Duodenal mucosa (tissue), 2 donors: ENCODE measurements at regions not wholly inside any gene's neighbourhood (a gene's known extent, or its start where the extent isn't known, plus 50 kb on each side); places are given as distances from the start of the nearest gene placed in this dataset.

Experiments used
- H3K27ac ChIP-seq: one replicate; pipeline ENCODE4 v1.7.0; 2013; ENCODE audit warnings: low read depth, low read length
- H3K27me3 ChIP-seq, 2 donors: one replicate each; pipeline ENCODE4 v1.7.0; 2013; ENCODE audit warnings: low read length in 2 of 2, control low read depth in 1 of 2; ENCODE audit not compliant: insufficient read depth in 2 of 2, control insufficient read depth in 1 of 2
- H3K36me3 ChIP-seq, 2 donors: one replicate each; pipeline ENCODE4 v1.7.0; 2013; ENCODE audit warnings: low read length in 2 of 2, control low read depth in 1 of 2; ENCODE audit not compliant: insufficient read depth in 2 of 2, control insufficient read depth in 1 of 2
- H3K4me1 ChIP-seq, 2 donors: one replicate each; pipeline ENCODE4 v1.7.0; 2013; ENCODE audit warnings: low read length in 2 of 2, control low read depth in 1 of 2; ENCODE audit not compliant: insufficient read depth in 2 of 2, control insufficient read depth in 1 of 2
- H3K4me3 ChIP-seq, 2 donors: one replicate each; pipeline ENCODE4 v1.7.0; 2013; ENCODE audit warnings: low read length in 2 of 2, low read depth in 1 of 2
- H3K9ac ChIP-seq, 2 donors: one replicate each; pipeline ENCODE4 v1.7.0; 2013; ENCODE audit warnings: low read length in 2 of 2, low read depth in 1 of 2
- H3K9me3 ChIP-seq, 2 donors: one replicate each; pipeline ENCODE4 v1.7.0; 2013; ENCODE audit warnings: low read length in 2 of 2, control low read depth in 1 of 2; ENCODE audit not compliant: control insufficient read depth in 1 of 2

GRCh38 chr12:24487606-24488005 is 461.3 kb downstream of the BCAT1 start:
- Histone ChIP-seq H3K4me3 (no peak overlapping the region), H3K4me1 (no peaks in the 10 kb centered on the region), H3K9ac (no peak overlapping the region), H3K9me3 (no peaks in the 10 kb centered on the region), H3K27me3 (no peaks in the 10 kb centered on the region), H3K27ac (no peak overlapping the region), H3K36me3 (no peaks in the 10 kb centered on the region)

GRCh38 chr12:24483732-24484131 is 465.2 kb downstream of the BCAT1 start:
- no peak overlapping the region for H3K9ac ChIP-seq
- no peak overlapping the region for H3K27ac ChIP-seq
- H3K27me3 ChIP-seq: no peaks in the 10 kb centered on the region
- no peaks in the 10 kb centered on the region for H3K9me3 ChIP-seq
- H3K4me1 ChIP-seq: no peaks in the 10 kb centered on the region
- H3K4me3 ChIP-seq: no peak overlapping the region
- H3K36me3 ChIP-seq: no peaks in the 10 kb centered on the region

- Histone ChIP-seq H3K27me3 (no peaks in the 10 kb centered on the region), H3K9me3 (no peaks in the 10 kb centered on the region), H3K4me1 (no peaks in the 10 kb centered on the region)
Measured at GRCh38 chr12:24482882-24483604, 465.9 kb downstream of the BCAT1 start.

GRCh38 chr12:24482044-24482443 is 466.9 kb downstream of the BCAT1 start:
- H3K4me3 ChIP-seq: no peak overlapping the region
- no peak overlapping the region for H3K27ac ChIP-seq
- no peaks in the 10 kb centered on the region for H3K27me3 ChIP-seq
- no peaks in the 10 kb centered on the region for H3K4me1 ChIP-seq
- H3K9me3 ChIP-seq: no peaks in the 10 kb centered on the region
- no peak overlapping the region for H3K9ac ChIP-seq
- no peaks in the 10 kb centered on the region for H3K36me3 ChIP-seq

More at GRCh38 chr12:24482882-24483604, 465.9 kb downstream of the BCAT1 start:
- no peak overlapping the region for H3K4me3 ChIP-seq
- no peaks in the 10 kb centered on the region for H3K36me3 ChIP-seq
- no peak overlapping the region for H3K27ac ChIP-seq
- H3K9ac ChIP-seq: no peak overlapping the region

GRCh38 chr12:24480766-24481449 is 468.0 kb downstream of the BCAT1 start:
- no peaks in the 10 kb centered on the region for H3K4me1 ChIP-seq
- H3K27ac ChIP-seq: no peak overlapping the region
- H3K27me3 ChIP-seq: no peaks in the 10 kb centered on the region
- no peak overlapping the region for H3K9ac ChIP-seq
- H3K36me3 ChIP-seq: no peaks in the 10 kb centered on the region
- no peaks in the 10 kb centered on the region for H3K9me3 ChIP-seq
- H3K4me3 ChIP-seq: no peak overlapping the region

GRCh38 chr12:24479131-24479530 is 469.8 kb downstream of the BCAT1 start:
- H3K36me3 ChIP-seq: no peaks in the 10 kb centered on the region
- no peak overlapping the region for H3K9ac ChIP-seq
- H3K27ac ChIP-seq: no peak overlapping the region
- H3K27me3 ChIP-seq: no peaks in the 10 kb centered on the region
- no peaks in the 10 kb centered on the region for H3K4me1 ChIP-seq
- H3K9me3 ChIP-seq: no peaks in the 10 kb centered on the region
- no peak overlapping the region for H3K4me3 ChIP-seq

- no peaks in the 10 kb centered on the region for H3K9me3 ChIP-seq
- no peaks in the 10 kb centered on the region for H3K36me3 ChIP-seq
- no peaks in the 10 kb centered on the region for H3K27me3 ChIP-seq
- H3K4me1 ChIP-seq: no peaks in the 10 kb centered on the region
- H3K27ac ChIP-seq: no peak overlapping the region
- no peak overlapping the region for H3K4me3 ChIP-seq
- no peak overlapping the region for H3K9ac ChIP-seq
Measured at GRCh38 chr12:24478254-24478653, 470.6 kb downstream of the BCAT1 start.

GRCh38 chr12:24476310-24476709 is 472.6 kb downstream of the BCAT1 start:
- Histone ChIP-seq H3K27ac (no peak overlapping the region), H3K9ac (no peak overlapping the region), H3K36me3 (no peaks in the 10 kb centered on the region), H3K9me3 (no peaks in the 10 kb centered on the region), H3K27me3 (no peaks in the 10 kb centered on the region), H3K4me1 (no peaks in the 10 kb centered on the region), H3K4me3 (no peak overlapping the region)

GRCh38 chr12:24475337-24475736 is 473.6 kb downstream of the BCAT1 start:
- H3K4me3 ChIP-seq: no peak overlapping the region
- no peak overlapping the region for H3K27ac ChIP-seq
- H3K9me3 ChIP-seq: no peaks in the 10 kb centered on the region
- H3K9ac ChIP-seq: no peak overlapping the region
- no peaks in the 10 kb centered on the region for H3K27me3 ChIP-seq
- H3K36me3 ChIP-seq: no peaks in the 10 kb centered on the region
- no peaks in the 10 kb centered on the region for H3K4me1 ChIP-seq

GRCh38 chr12:24473097-24473496 is 475.8 kb downstream of the BCAT1 start:
- no peaks in the 10 kb centered on the region for H3K36me3 ChIP-seq
- H3K9ac ChIP-seq: no peak overlapping the region
- H3K4me3 ChIP-seq: no peak overlapping the region
- no peaks in the 10 kb centered on the region for H3K9me3 ChIP-seq
- H3K4me1 ChIP-seq: no peaks in the 10 kb centered on the region
- H3K27ac ChIP-seq: no peak overlapping the region
- no peaks in the 10 kb centered on the region for H3K27me3 ChIP-seq
